Glutamatergic neuron (in vitro differentiated cells): ENCODE measurements at regions not wholly inside any gene's neighbourhood (a gene's known extent, or its start where the extent isn't known, plus 50 kb on each side); places are given as distances from the start of the nearest gene placed in this dataset.
"Not testable (repeated sequence)": the region's sequence is repeated elsewhere in the genome, so short reads cannot be mapped to it uniquely, and the experiment has no call there.

Experiments
- DNase-seq: peaks from one replicate; pipeline ENCODE4 v3.0.0; 2022
- H3K27ac Mint-ChIP-seq: one replicate; pipeline ENCODE4 v1.8.0; 2020; ENCODE audit warnings: mild to moderate bottlenecking, mixed read lengths, inconsistent platforms; ENCODE audit not compliant: unreplicated experiment
- H3K27me3 Mint-ChIP-seq: one replicate; pipeline ENCODE4 v1.8.0; 2020; ENCODE audit warnings: mild to moderate bottlenecking, moderate library complexity, mixed read lengths, inconsistent platforms; ENCODE audit not compliant: unreplicated experiment
- H3K36me3 Mint-ChIP-seq: one replicate; pipeline ENCODE4 v1.8.0; 2020; ENCODE audit warnings: mild to moderate bottlenecking, mixed read lengths, inconsistent platforms; ENCODE audit not compliant: unreplicated experiment
- H3K4me1 Mint-ChIP-seq: one replicate; pipeline ENCODE4 v1.8.0; 2020; ENCODE audit warnings: mild to moderate bottlenecking, low read depth, mixed read lengths, inconsistent platforms; ENCODE audit not compliant: unreplicated experiment
- H3K4me3 Mint-ChIP-seq: one replicate; pipeline ENCODE4 v1.8.0; 2020; ENCODE audit warnings: mild to moderate bottlenecking, mixed read lengths, inconsistent platforms; ENCODE audit not compliant: unreplicated experiment
- H3K9me3 Mint-ChIP-seq: one replicate; pipeline ENCODE4 v1.8.0; 2020; ENCODE audit warnings: mild to moderate bottlenecking, moderate library complexity, mixed read lengths, inconsistent platforms; ENCODE audit not compliant: unreplicated experiment
- CTCF ChIP-seq: fragments of 200-600 bp; sonication (generic); IDR thresholded peaks from one replicate; pipeline ENCODE4 v1.5.0; 2021; ENCODE audit not compliant: partially characterized antibody, unreplicated experiment

- Mint-ChIP-seq H3K27me3 (no peaks in the 10 kb centered on the region), H3K27ac (no peak overlapping the region), H3K4me3 (no peak overlapping the region), H3K4me1 (no peaks in the 10 kb centered on the region), H3K9me3 (no peaks in the 10 kb centered on the region), H3K36me3 (no peaks in the 10 kb centered on the region)
- DNase-seq = no peak
- TF ChIP-seq CTCF = no peak
Measured at GRCh38 chr2:226164512-226164911, 635.1 kb downstream of the IRS1 start.

DNA sequence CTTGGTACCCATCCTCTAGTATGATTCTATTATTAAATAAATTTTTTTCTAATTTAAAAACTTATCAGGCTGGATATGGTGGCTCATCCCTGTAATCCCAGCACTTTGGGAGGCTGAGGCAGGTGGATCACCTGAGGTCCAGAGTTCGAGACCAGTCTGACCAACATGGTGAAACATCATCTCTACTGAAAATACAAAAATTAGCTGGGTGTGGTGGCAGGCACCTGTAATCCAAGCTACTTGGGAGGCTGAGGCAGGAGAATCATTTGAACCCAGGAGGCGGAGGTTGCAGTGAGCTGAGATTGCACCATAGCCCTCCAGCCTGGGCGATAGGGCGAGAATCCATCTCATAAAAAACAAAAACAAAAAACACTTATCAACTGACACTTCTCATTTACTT, 639.0 kb downstream of the IRS1 start:
- H3K27me3 Mint-ChIP-seq, H3K36me3 Mint-ChIP-seq, DNase-seq, H3K27ac Mint-ChIP-seq, H3K4me3 Mint-ChIP-seq, H3K9me3 Mint-ChIP-seq, H3K4me1 Mint-ChIP-seq: not testable (repeated sequence)

- no peak for DNase-seq
- TF ChIP-seq CTCF = no peak
- H3K9me3 Mint-ChIP-seq = no peaks in the 10 kb centered on the region
- H3K4me3 Mint-ChIP-seq = no peak overlapping the region
- peaks cover 2% of the 10 kb centered on the region for H3K4me1 Mint-ChIP-seq
- H3K27me3 Mint-ChIP-seq = no peaks in the 10 kb centered on the region
- no peak overlapping the region for H3K27ac Mint-ChIP-seq
- no peaks in the 10 kb centered on the region for H3K36me3 Mint-ChIP-seq
Measured at GRCh38 chr2:226159875-226160479, 639.6 kb downstream of the IRS1 start.

DNA sequence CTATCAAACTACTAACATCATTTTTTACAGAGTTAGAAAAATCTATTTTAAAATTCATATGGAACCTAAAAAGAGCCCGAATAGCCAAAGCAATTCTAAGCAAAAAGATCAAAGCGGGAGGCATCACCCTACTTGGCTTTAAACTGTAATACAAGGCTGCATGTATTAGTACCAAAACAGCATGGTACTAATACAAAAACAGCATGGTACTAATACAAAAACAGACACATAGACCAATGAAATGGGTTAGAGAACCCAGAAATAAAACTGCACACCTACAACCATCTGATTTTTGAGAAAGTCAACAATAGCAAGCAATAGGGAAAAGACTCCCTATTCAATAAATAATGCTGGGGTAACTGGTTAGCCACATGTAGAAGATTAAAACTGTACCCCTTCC, 640.7 kb downstream of the IRS1 start:
- TF ChIP-seq CTCF = no peak
- DNase-seq = no peak
- H3K4me3 Mint-ChIP-seq = no peak overlapping the region
- H3K27me3 Mint-ChIP-seq = no peaks in the 10 kb centered on the region
- H3K27ac Mint-ChIP-seq = no peak overlapping the region
- H3K36me3 Mint-ChIP-seq = no peaks in the 10 kb centered on the region
- H3K9me3 Mint-ChIP-seq = no peaks in the 10 kb centered on the region
- H3K4me1 Mint-ChIP-seq = peaks cover 2% of the 10 kb centered on the region

GRCh38 chr2:226158229-226158628, 641.4 kb downstream of the IRS1 start:
- Mint-ChIP-seq H3K27me3 (no peaks in the 10 kb centered on the region), H3K9me3 (no peaks in the 10 kb centered on the region), H3K27ac (no peak overlapping the region), H3K4me1 (peaks cover 2% of the 10 kb centered on the region), H3K36me3 (no peaks in the 10 kb centered on the region), H3K4me3 (no peak overlapping the region)
- DNase-seq = no peak
- no peak for TF ChIP-seq CTCF
